ENCODE measurements at regions not wholly inside any gene's neighbourhood (a gene's known extent, or its start where the extent isn't known, plus 50 kb on each side); places are given as distances from the start of the nearest gene placed in this dataset.
"Not testable (repeated sequence)": the region's sequence is repeated elsewhere in the genome, so short reads cannot be mapped to it uniquely, and the experiment has no call there.

DNA sequence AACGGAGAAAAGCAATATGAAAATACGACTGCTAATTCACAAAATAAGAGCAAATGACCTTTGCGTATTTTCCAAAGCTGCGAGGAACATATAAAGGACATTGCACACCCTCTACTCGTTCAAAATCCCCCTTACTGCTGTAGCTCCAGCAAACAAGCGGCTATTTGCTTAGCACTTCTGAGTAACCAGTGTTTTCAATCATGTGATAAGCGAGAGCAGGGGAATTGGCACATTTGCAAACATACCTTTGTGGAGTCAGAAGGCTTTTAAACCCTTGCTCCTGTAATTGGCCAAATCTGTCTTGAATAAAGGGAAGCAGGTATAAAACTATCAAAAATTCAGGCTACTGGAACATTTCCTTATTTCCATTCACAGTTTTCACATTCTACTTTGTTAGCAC is 610.2 kb downstream of the UBE2NL start:
- no peak for DNase-seq

DNA sequence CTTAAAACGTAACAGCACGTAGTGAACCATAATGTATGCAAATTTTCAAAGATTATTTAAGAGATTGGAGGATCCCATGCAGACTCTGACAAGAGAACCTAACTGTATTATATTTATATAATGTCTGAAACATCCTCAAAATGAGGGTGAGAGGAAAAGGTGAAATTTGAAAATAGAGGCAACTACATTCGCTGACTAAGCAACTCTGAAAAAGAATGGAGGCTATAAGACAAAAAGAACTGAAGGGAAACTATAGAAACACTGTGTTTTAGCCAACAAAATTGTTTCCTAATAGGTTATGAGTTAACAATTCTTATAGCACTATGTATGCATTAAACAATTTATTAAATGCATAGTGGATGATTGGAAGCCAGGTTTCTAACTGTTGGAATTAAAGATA is 648.0 kb downstream of the UBE2NL start:
- no peak for DNase-seq

DNA sequence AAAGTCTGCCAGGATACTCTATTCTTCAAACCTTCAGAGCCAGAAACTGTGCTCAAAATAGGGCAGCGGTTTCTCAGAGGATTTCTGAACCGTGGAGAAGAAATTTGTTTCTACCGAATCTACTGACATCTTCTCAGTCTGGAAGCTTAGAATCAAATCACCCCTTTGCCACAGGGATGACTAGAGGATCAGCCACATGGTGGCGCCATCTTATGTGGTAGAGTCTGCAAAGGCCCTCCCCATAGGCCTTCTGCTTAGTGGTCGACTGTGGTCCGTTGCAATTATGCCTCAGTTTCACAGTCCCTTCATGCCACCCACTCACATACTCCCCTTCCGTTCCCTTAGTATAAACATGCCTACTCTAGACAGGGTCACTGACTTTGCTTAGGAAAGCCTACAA is 680.7 kb upstream of the SPANXN1 start:
- peak; percentile 57 for DNase-seq

DNA sequence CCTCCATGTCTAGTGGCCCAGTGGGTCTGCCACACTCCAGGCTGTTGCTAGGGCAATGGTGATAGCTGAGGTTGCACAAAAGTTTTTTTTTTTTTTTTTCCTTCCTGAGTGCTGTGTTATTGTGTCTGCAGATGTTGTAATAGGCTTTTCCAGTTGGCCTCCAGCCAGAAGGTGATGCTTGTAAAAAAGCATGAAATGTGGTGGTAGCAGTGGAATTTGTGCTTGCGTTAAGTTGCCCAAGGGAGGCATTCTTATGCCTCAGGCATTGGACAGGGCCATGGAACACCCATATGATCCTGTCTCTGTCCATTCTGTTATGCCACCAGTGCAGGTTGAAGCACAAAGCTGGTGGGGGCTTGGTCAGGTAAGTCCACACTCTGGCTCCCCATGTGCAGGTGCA is 660.5 kb upstream of the SPANXN1 start:
- no peak for DNase-seq

DNA sequence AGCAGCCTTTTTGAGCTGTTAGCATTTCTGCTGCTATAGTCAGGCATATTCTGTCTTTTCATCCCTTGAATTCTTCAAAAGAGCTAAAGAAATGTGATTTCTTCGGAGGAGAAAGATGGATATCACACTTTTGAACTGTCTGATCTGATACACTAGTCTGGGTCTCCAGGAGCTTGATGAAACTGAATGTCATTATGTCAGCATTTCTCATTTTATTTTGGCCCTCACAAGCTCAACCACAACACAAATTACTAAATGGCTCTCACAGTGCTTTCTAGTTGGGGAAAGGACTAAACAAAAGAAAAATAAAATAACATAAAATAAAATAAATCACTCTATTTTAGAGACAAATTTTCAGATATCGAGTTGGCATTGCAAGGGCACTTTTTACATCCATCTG is 655.3 kb upstream of the SPANXN1 start:
- DNase-seq, result no peak

DNA sequence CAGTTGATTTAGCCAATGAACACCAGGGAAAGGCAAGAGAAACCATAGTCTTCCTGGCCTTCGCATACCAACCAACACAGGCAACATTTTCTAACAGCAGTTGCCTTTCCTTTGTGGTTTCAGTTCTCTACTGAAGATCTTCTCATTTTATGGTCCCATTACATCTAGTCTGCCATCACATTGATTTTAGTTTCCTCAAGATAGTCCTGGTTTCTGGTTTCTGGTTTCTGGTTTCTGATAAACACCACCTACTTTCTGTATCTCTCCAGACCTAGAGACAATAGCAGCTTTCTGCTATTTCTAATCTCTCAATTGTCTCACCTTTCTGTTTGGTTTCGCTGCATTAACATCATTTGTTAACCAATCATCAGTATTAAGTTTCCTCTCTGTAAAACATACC is 646.3 kb upstream of the SPANXN1 start:
- DNase-seq, result no peak

DNA sequence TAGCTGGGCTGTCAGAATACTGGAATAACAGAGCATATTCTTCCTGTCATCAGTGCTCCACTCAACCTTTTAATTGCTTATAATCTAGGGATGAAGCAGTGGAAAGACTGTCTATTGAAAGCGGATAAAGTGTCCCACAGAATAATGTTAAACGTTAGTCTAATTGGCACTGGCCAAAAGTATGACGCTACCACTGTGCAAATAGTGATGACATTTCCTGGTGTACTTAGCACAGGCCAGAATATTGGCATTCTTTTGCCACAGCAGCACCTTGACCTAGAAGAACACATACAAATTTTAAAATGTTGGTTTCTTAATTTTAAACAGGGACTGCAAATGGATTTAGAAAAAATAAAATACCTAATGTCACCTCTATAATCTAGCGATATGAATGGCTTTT is 635.2 kb upstream of the SPANXN1 start:
- DNase-seq, result no peak

DNA sequence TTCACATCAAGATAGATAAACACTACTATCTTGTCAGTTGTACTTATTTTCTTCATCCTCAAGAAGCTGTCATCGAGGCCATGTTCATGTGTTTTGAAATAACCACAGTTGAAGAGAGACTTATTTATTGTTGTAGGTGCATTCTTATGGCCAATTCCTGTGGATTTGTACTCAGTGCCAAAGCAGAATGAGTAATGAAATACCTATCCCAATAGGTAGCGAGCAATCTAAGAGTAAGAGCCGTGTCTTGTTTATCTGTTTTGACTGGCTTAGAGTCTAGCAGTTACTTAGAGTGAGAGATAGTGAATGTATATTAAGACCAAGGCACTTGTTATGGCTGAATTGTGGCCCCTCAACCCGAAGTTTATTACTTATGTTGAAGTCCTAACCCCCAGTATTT is 631.0 kb upstream of the SPANXN1 start:
- no peak for DNase-seq

DNA sequence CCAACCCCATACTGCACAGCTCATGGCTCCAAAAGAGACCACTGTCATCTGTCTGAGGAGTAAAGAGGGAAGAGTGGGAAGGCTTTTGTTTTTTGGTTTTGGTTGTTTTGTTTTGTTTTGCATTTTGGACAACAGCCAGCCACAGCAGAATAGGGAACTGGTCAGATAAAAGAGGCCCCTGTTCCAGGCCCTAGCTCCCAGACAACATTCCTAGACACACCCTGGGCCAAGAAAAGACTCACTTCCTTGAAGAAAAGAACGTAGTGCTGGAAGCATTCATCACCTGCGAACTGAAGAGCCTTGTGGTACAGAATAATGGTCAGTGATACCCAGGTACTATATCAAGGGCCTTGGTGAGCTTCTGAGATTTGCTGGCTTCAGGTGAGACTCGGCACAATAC is 619.4 kb upstream of the SPANXN1 start:
- no peak for DNase-seq

DNA sequence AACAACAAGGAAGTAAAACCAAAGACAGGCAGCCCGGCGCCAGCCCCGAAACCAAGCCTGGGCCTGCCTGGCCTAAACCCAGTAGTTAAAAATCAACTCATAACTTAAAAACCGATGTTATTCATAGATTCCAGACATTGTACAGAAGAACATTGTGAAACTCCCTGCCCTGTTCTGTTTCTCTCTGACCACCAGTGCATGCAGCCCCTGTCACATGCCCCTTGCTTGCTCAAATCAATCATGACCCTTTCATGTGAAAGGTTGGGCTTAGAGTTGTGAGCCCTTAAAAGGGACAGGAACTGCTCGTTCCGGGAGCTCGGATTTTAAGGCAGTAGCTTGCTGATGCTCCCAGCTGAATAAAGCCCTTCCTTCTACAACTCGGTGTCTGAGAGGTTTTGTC is 612.9 kb upstream of the SPANXN1 start:
- DNase-seq, result not testable (repeated sequence)

DNA sequence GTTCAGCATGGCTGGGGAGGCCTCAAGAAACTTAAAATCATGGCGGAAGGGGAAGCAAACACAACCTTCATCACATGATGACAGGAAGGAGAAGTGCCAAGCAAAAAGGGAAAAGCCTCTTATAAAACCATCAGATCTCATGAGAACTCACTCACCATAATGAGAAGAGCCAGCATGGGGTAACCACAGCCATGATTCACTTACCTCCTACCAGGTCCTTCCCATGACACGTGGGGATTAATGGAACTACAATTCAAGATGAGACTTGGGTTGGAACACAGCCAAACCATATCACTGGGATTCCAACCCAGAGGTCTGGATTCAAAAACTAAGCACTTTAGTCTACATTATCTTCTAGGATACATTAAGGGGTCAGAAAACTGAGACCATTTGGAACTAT is 609.6 kb upstream of the SPANXN1 start:
- no peak for DNase-seq

DNA sequence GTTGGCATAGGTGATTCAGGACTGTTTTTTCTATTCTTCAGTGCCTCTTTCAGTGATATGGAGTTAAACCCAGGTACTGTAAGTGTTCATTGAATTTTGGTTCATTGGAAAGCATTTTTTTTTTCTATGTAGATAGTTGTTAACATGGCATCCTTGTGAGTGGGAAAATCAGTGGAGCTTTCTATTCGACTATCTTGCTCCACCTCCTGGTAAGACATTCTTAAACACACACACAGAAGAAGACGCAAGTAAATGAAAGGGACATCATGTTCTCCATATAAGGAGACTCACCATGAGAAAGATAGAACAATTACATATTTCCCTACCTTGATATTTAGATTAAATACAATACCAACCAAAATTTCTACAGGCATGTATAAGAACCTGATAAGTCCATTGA is 598.5 kb upstream of the SPANXN1 start:
- no peak for DNase-seq

DNA sequence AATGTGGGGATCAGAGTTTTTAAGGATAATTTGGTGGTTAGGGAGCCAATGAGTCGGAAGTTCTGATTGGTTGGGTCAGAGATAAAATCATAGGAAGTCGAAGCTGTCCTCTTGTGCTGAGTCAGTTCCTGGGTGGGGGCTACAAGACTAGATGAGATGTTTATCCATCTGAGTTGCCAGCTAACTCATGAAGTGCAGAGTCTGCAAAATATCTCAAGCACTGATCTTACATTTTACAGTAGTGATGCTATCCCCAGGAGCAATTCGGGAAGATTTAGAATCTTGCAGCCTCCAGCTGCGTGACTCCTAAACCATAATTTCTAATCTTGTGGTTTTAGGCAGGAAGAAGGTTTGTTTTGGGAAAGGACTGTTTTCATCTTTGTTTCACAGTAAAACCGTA is 565.8 kb upstream of the SPANXN1 start:
- DNase-seq, result peak; percentile 59

DNA sequence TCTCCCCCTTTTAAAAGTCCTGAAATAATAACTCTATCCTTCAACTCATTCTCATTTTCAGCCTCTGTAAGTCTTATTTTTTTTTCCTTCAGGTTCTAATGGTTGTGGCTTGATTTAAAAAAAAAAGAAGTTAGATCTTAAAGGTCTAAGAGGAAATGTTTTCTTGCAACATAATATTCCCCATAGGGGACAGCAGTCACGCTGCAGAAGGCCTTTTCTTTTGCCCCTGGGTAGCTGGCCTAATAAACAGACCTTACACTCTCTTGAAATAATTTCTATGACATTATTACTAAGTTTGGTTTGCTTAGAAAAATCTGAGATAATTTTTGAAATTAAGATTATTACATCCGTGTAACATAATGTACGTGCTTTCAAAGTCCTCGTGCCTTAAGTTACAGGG is 564.1 kb upstream of the SPANXN1 start:
- no peak for DNase-seq

DNA sequence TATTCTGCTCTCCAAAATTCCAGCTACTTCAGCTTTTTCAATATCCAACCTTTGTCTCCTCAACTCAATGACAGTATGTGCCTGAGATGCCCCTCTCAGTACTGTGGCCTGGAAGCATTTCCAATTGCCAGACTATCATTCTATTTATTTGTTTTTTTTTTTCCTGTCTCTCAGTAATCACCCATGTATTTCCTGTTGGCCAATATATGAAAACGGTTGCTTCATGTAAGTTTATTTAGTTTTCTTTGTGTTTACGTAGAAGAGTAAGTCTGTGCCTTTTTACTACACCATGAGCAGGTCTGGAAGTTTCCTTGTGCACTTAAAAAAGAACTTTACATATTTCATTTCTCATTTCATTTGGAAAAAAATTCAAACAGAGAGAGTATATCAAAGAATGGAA is 537.5 kb upstream of the SPANXN1 start:
- DNase-seq, result no peak

DNA sequence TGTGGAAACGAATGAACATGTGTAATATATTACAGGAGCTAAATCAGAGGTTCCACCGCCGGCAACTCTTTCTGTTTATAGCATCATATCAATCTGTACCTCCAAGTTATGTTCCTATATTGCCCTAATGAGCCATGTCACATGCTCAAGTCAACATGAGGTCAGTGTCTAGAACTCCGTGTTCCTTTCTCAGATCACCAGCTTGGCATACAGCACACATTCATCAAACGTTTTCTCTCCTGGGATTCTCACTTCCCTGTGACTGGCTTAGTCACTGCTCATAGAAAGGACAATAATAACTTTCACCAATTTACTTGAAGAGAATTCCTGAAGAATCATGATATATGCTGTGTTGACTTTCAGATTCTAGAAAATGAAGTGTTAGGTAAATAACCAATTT is 532.0 kb upstream of the SPANXN1 start:
- DNase-seq, result no peak

DNA sequence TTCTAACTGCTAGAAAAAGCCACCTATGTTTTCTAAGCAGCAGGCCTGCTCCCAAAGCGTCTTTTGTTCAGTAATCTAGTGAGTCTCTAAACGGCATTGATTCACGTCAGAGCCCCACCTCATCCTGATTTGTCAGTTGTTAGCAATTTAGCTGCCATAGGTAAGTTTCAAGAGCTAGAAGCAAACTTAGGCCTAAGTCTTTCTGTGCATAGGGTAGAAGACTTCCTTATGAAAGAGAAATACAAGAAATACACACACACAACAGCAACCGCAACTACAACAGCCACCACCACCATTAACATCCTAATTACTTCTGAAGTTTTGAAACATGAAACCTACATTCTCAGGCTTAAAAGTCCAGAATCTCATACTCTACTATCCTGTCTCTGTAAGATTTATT is 531.1 kb upstream of the SPANXN1 start:
- DNase-seq, result no peak

DNA sequence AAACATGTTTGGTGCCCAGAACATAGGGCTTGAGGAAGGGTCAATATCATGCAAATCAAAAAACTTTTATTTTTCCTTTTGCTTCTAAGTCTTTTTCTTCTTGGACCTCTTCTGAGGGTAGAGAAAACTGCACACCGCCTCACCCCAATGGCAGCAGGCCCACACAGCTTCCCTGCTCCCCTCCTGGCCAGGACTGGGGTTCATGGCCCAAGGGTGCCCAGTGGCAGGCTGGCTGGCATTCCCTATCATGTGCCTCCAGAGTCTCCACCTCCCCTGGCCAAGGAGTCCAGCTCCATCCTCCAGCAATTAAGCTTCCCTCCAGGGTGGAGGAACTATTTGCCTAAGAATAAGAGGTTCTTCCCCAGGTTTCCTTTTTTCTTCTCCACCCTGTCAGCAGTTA is 529.6 kb upstream of the SPANXN1 start:
- no peak for DNase-seq

DNA sequence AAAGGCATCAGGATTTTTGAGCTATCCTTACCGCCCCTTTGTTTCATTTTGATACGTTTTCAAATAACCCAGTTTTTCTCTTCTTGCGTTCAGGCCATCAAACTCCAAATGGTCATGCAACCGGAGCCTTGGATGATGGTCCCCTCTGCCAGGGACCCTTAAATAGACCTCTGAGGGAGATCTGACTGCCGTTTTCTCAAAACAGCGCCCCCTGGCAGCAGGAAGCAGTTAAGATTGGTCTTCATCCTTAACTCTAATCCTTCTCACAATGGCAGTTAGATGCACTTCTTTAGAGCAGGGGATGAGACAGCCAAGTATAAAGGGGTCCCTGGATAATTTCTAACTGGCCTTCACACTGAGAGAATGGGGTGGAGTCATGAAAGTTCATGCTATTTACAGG is 525.0 kb upstream of the SPANXN1 start:
- DNase-seq, result no peak

DNA sequence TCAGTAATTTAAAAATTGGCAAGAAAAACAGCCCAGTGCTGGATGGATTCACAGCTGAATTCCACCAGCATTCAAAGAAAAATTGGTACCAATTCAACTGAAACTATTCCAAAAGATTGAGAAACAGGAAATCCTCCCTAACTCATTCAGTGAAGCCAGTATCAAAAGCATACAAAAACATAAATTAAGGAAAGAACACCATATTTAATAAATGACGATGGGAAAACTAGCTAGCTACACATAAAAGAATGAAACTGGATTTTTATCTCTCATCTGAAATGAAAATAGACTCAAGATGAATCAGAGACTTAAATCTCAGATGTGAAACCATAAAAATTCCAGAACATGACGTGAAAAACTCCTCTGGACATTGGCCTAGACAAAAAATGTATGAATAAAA is 516.8 kb upstream of the SPANXN1 start:
- DNase-seq, result no peak

DNA sequence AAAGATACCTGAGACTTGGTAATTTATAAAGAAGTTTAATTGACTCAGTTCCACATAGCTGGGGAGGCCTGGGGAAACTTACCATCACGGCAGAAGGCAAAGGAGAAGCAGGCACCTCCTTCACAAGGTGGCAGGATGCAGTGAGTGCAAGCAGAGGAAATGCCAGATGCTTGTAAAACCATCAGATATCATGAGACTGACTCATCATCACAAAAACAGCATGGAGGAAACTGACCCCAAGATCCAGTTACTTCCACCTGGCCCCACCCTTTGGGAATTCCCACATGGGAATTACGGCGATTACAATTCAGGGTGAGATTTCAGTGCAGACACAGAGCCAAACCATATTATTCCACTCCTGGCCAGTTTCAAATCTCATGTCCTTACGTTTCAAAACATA is 514.7 kb upstream of the SPANXN1 start:
- no peak for DNase-seq

DNA sequence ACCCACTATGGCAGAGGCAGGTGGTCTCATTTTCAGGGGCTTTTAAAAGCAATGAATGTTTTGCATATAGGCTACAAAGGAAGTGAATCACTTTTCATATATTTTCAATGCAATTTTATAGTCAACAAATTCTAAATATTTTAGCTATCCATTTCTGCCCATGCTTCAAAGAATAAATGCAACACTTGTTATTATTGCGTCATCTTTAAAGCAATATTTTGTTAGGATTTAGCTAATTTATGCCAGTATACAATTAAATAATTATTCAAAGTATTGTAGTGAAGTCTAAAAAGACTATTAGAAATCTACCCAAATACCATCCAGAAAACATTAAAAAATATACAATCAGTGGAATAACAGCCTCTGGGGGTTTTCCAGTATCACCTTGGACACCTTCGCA is 509.1 kb upstream of the SPANXN1 start:
- DNase-seq, result no peak

DNA sequence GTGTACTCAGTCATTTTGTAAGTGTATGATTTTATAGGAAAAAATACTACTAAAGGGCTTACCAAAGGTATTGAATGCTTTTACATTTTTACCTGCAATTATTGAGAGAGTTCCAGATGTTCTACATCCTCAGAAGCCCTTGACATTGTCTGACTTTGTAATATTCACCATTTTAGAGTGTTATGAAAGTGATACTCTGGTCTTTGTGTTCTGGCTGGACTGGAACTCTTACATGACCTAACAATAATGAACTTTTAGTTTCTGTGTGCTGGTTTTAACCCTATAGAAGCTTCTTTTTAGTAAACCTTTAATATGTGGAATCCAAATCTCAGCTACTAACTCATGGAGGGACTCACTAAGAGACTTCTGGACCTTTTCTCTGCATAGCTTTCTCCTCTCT is 478.8 kb upstream of the SPANXN1 start:
- DNase-seq, result no peak

DNA sequence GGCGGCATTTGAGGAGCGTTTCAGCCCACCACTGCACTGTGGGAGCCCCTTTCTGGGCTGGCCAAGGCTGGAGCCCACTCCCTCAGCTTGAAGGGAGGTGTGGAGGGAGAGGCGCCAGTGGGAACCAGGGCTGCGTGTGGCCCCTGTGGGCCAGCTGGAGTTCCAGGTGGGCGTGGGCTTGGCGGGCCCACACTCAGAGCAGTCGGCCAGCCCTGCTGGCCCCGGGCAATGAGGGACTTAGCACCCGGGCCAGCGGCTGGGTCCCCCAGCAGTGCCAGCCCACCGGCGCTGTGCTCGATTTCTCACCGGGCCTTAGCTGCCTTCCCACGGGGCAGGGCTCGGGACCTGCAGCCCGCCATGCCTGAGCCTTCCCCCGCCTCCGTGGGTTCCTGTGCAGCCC is 463.8 kb upstream of the SPANXN1 start:
- DNase-seq, result not testable (repeated sequence)

DNA sequence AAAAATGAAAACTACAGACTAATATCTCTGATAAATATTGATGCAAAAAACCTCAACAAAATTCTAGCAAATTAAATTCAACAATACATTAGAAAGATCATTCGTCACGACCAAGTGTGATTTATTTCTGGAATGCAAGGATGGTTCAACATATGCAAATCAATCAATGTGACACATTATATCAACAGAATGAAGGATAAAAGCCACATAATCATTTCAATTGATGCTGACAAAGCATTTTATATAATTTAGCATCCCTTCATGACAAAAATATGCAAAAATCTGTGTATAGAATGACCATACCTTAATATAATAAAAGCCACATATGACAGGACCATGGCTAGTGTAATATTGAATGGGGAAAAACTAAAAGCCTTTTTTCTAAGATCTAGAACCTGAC is 457.2 kb upstream of the SPANXN1 start:
- no peak for DNase-seq

DNA sequence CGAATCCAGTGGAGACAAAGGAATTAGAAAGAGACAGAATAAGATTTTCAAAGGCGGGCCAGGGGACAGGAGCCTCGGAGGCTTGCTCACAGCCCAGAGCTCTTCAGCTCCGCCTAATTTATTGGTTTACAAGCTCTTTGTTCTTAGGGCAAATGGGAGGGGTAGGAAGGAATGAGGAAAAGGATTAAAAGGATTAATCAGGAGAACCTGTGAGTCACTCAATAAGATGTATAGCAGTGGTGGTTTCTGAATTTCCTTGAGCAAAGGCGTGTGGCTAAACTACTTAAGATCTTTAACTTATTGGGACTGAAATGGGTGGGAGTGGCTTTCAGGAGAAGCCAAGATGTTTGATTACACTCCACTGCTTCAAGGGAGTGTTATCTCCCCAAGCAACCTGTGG is 456.0 kb upstream of the SPANXN1 start:
- no peak for DNase-seq

DNA sequence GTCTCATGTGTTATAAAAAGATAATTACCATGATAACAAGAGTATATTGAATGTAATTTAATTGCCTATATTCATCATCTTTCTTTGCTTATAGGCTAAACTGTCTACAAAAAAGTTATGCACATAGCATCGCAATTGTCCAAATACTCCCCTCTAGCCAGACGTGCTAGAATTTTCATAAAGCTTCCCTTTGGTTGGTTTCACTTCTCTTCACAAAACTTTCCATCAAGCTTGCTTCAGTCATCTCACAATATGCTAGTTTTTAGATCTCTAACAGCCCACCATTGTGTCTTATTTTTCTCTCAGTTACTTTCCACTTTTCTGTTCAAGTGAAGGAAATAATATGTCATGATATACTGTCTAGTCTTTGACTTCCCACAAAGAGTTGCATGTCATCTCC is 448.3 kb upstream of the SPANXN1 start:
- DNase-seq, result no peak

All from islet precursor cell (in vitro differentiated cells).